Suprapubic skin (tissue), 4 donors: ENCODE measurements at regions not wholly inside any gene's neighbourhood (a gene's known extent, or its start where the extent isn't known, plus 50 kb on each side); places are given as distances from the start of the nearest gene placed in this dataset.

Experiments used
- DNase-seq, 2 donors: peaks; one replicate each; pipeline ENCODE4 v3.0.0-alpha.2; 2019; ENCODE audit warnings: low spot score in 2 of 2
- H3K27ac ChIP-seq: fragments of 200-600 bp; sonication (generic); one replicate; pipeline ENCODE4 v1.5.1; 2019
- H3K27me3 ChIP-seq: fragments of 200-600 bp; sonication (generic); one replicate; pipeline ENCODE4 v1.5.1; 2019
- H3K36me3 ChIP-seq: fragments of 200-600 bp; sonication (generic); one replicate; pipeline ENCODE4 v1.5.1; 2019
- H3K4me1 ChIP-seq: fragments of 200-600 bp; sonication (generic); one replicate; pipeline ENCODE4 v1.5.1; 2019
- H3K4me3 ChIP-seq: fragments of 200-600 bp; sonication (generic); one replicate; pipeline ENCODE4 v1.5.1; 2019; ENCODE audit warnings: mild to moderate bottlenecking
- H3K9me3 ChIP-seq: fragments of 200-600 bp; sonication (generic); one replicate; pipeline ENCODE4 v1.5.1; 2019
- CTCF ChIP-seq, 2 donors: fragments of 200-600 bp in 1 of 2; fragments of 450-650 bp in 1 of 2; sonication (generic) in 1 of 2; IDR thresholded peaks; one replicate each; pipeline ENCODE4 v1.5.1; 2016 to 2019; ENCODE audit warnings: antibody characterized with exemption in 2 of 2, mild to moderate bottlenecking in 1 of 2, moderate library complexity in 1 of 2
- EP300 ChIP-seq: sonication (generic); formaldehyde crosslinking; IDR thresholded peaks from one replicate; pipeline ENCODE4 v1.6.1; 2017; ENCODE audit warnings: antibody characterized with exemption
- POLR2A ChIP-seq, 2 donors: fragments of 450-650 bp; IDR thresholded peaks; one replicate each; pipeline ENCODE4 v1.6.1; 2017; ENCODE audit warnings: antibody characterized with exemption in 2 of 2, mild to moderate bottlenecking in 2 of 2, moderate library complexity in 2 of 2
- POLR2AphosphoS5 ChIP-seq, 3 donors: sonication (generic); formaldehyde crosslinking; IDR thresholded peaks; one replicate each; pipeline ENCODE4 v1.6.1; 2017; ENCODE audit warnings: antibody characterized with exemption in 3 of 3
- WGBS: methylation state at CpG from one replicate; pipeline ENCODE4 v1.1.5; 2018; 5-methylcytosine and 5-hydroxymethylcytosine counted together

- Histone ChIP-seq H3K27me3 (no peaks in the 10 kb centered on the region), H3K36me3 (no peaks in the 10 kb centered on the region), H3K4me3 (no peak overlapping the region), H3K27ac (no peak overlapping the region), H3K4me1 (no peaks in the 10 kb centered on the region), H3K9me3 (peaks cover 6% of the 10 kb centered on the region)
- 100% methylated on average over 2 of the region's 2 CpGs for WGBS
- TF ChIP-seq POLR2AphosphoS5 (IDR thresholded peaks at IDR 0.05) = no peak
- no peak for TF ChIP-seq CTCF (IDR thresholded peaks at IDR 0.05)
- no peak for TF ChIP-seq EP300
- no peak for TF ChIP-seq POLR2A (IDR thresholded peaks at IDR 0.05)
- DNase-seq = no peak
These were observed 55.3 kb upstream of the TEAD1 start for GRCh38 chr11:12618743-12619540.

GRCh38 chr11:12623869-12624268 lies 50.4 kb upstream of the TEAD1 start:
- 43% methylated on average over 1 of the region's 1 CpG for WGBS
- H3K27me3 ChIP-seq = no peaks in the 10 kb centered on the region
- DNase-seq = no peak
- H3K9me3 ChIP-seq = peaks cover 15% of the 10 kb centered on the region
- H3K4me3 ChIP-seq = no peak overlapping the region
- H3K27ac ChIP-seq = no peak overlapping the region
- H3K4me1 ChIP-seq = no peaks in the 10 kb centered on the region
- no peaks in the 10 kb centered on the region for H3K36me3 ChIP-seq
- TF ChIP-seq POLR2A (IDR thresholded peaks at IDR 0.05) (no peak), EP300 (no peak), CTCF (IDR thresholded peaks at IDR 0.05) (no peak), POLR2AphosphoS5 (IDR thresholded peaks at IDR 0.05) (no peak)
